Mesenchymal stem cell (in vitro differentiated cells and primary cell): ENCODE measurements at regions not wholly inside any gene's neighbourhood (a gene's known extent, or its start where the extent isn't known, plus 50 kb on each side); places are given as distances from the start of the nearest gene placed in this dataset.
A peak's percentile ranks its signal among the peaks of the same experiment; 100 is the strongest.

ENCODE experiments used
- DNase-seq: peaks from one replicate; pipeline ENCODE4 v3.0.0-alpha.2; 2013
- H2AFZ ChIP-seq: one replicate; pipeline ENCODE4 v1.6.1; 2013; ENCODE audit warnings: low read depth, mild to moderate bottlenecking, control low read depth, inconsistent platforms, low read length, moderate library complexity
- H2AK5ac ChIP-seq: 2 replicates; pipeline ENCODE4 v1.6.1; 2013; ENCODE audit warnings: low read length, moderate library complexity, mild to moderate bottlenecking, inconsistent platforms; ENCODE audit not compliant: severe bottlenecking
- H2BK120ac ChIP-seq: one replicate; pipeline ENCODE4 v1.6.1; 2013; ENCODE audit warnings: low read depth, mild to moderate bottlenecking, inconsistent platforms, low read length, moderate library complexity
- H2BK12ac ChIP-seq, 2 experiments: one replicate each; pipeline ENCODE4 v1.6.1; 2013; ENCODE audit warnings: inconsistent platforms in 2 of 2, low read length in 2 of 2, mild to moderate bottlenecking in 2 of 2, moderate library complexity in 2 of 2, control low read depth in 1 of 2
- H2BK15ac ChIP-seq: one replicate; pipeline ENCODE4 v1.6.1; 2013; ENCODE audit warnings: mild to moderate bottlenecking, low read depth, inconsistent platforms; ENCODE audit not compliant: poor library complexity, severe bottlenecking
- H2BK5ac ChIP-seq: 2 replicates; pipeline ENCODE4 v1.6.1; 2013; ENCODE audit warnings: low read depth, mild to moderate bottlenecking, low read length, control low read depth, inconsistent platforms; ENCODE audit not compliant: poor library complexity, severe bottlenecking
- H3K14ac ChIP-seq, 2 experiments: one replicate each; pipeline ENCODE4 v1.6.1; 2013; ENCODE audit warnings: inconsistent platforms in 2 of 2, low read length in 2 of 2, control low read depth in 1 of 2, mild to moderate bottlenecking in 1 of 2, moderate library complexity in 1 of 2
- H3K18ac ChIP-seq, 2 experiments: one replicate each; pipeline ENCODE4 v1.6.1; 2013; ENCODE audit warnings: inconsistent platforms in 2 of 2, low read length in 2 of 2, control low read depth in 1 of 2, low read depth in 1 of 2, mild to moderate bottlenecking in 1 of 2
- H3K23ac ChIP-seq, 2 experiments: one replicate each; pipeline ENCODE4 v1.6.1; 2013; ENCODE audit warnings: inconsistent platforms in 2 of 2, low read length in 2 of 2, mild to moderate bottlenecking in 2 of 2, moderate library complexity in 2 of 2, control low read depth in 1 of 2
- H3K27ac ChIP-seq: 2 replicates; pipeline ENCODE4 v1.5.1; 2013; ENCODE audit warnings: mild to moderate bottlenecking, moderate library complexity, low read length, control low read depth, inconsistent platforms; ENCODE audit not compliant: poor library complexity, severe bottlenecking
- H3K27me3 ChIP-seq, 2 experiments: 2 replicates each; pipeline versions ENCODE4 v1.6.1 to v1.7.0; 2013; ENCODE audit warnings: low read length in 2 of 2, mild to moderate bottlenecking in 2 of 2, moderate library complexity in 2 of 2, control low read depth in 1 of 2, inconsistent platforms in 1 of 2; ENCODE audit not compliant: control insufficient read depth in 1 of 2, insufficient read depth in 1 of 2
- H3K36me3 ChIP-seq, 2 experiments: 2 replicates each; pipeline versions ENCODE4 v1.6.1 to v1.7.0; 2013; ENCODE audit warnings: low read length in 2 of 2, control low read depth in 1 of 2, inconsistent platforms in 1 of 2, low read depth in 1 of 2, mild to moderate bottlenecking in 1 of 2; ENCODE audit not compliant: insufficient read depth in 2 of 2, control insufficient read depth in 1 of 2
- H3K4ac ChIP-seq, 2 experiments: one replicate each; pipeline ENCODE4 v1.6.1; 2013; ENCODE audit warnings: inconsistent platforms in 2 of 2, low read length in 2 of 2, mild to moderate bottlenecking in 2 of 2, moderate library complexity in 2 of 2, control low read depth in 1 of 2, low read depth in 1 of 2
- H3K4me1 ChIP-seq: 2 replicates; pipeline ENCODE4 v1.6.1; 2013; ENCODE audit warnings: low read depth, low read length, control low read depth; ENCODE audit not compliant: control insufficient read depth, insufficient read depth
- H3K4me2 ChIP-seq: 2 replicates; pipeline ENCODE4 v1.6.1; 2013; ENCODE audit warnings: low read length, mild to moderate bottlenecking, inconsistent platforms; ENCODE audit not compliant: poor library complexity, severe bottlenecking
- H3K4me3 ChIP-seq, 2 experiments: 2 replicates each; pipeline versions ENCODE4 v1.5.1 to v1.7.0; 2013; ENCODE audit warnings: low read length in 2 of 2, mild to moderate bottlenecking in 2 of 2, control low read depth in 1 of 2, low read depth in 1 of 2; ENCODE audit not compliant: insufficient read depth in 1 of 2
- H3K79me1 ChIP-seq: replicated peaks from 2 replicates; pipeline ENCODE4 v1.6.1; 2013; ENCODE audit warnings: mild to moderate bottlenecking, control low read depth, low read length, inconsistent platforms; ENCODE audit not compliant: poor library complexity, severe bottlenecking
- H3K9ac ChIP-seq: 2 replicates; pipeline ENCODE4 v1.7.0; 2013; ENCODE audit warnings: mild to moderate bottlenecking, low read length, moderate library complexity
- H3K9me3 ChIP-seq: 2 replicates; pipeline ENCODE4 v1.7.0; 2013; ENCODE audit warnings: mild to moderate bottlenecking, low read length; ENCODE audit not compliant: control insufficient read depth
- H4K8ac ChIP-seq: one replicate; pipeline ENCODE4 v1.6.1; 2013; ENCODE audit warnings: inconsistent platforms, mild to moderate bottlenecking, low read length, moderate library complexity
- H4K91ac ChIP-seq: one replicate; pipeline ENCODE4 v1.6.1; 2013; ENCODE audit warnings: mild to moderate bottlenecking, low read length, inconsistent platforms
- WGBS: methylation state at CpG from one replicate; pipeline ENCODE4 v1.1.7; 2013; ENCODE audit warnings: mixed read lengths; 5-methylcytosine and 5-hydroxymethylcytosine counted together

- Histone ChIP-seq H2BK15ac (no peak overlapping the region), H3K9me3 (peaks cover 20% of the 10 kb centered on the region), H2AFZ (no peak overlapping the region), H3K27me3 (no peaks in the 10 kb centered on the region), H2BK5ac (no peak overlapping the region), H3K23ac (no peak overlapping the region), H3K36me3 (no peaks in the 10 kb centered on the region), H3K79me1 (no peaks in the 10 kb centered on the region), H3K4me1 (no peaks in the 10 kb centered on the region), H3K27ac (no peak overlapping the region), H3K4me3 (no peak overlapping the region), H3K18ac (no peak overlapping the region), H2AK5ac (no peak overlapping the region), H3K4me2 (no peak overlapping the region), H3K4ac (no peak overlapping the region), H4K91ac (no peak overlapping the region), H4K8ac (no peak overlapping the region), H2BK12ac (no peak overlapping the region), H3K9ac (no peak overlapping the region), H2BK120ac (no peak overlapping the region), H3K14ac (no peak overlapping the region)
- no peak for DNase-seq
- no CpG with 5 or more reads among the region's 2 CpGs for WGBS
Observed at GRCh38 chr13:88235441-88235840, 564.3 kb downstream of the SLITRK5 start.

GRCh38 chr13:88246239-88246638, 575.1 kb downstream of the SLITRK5 start:
- no peak overlapping the region for H4K91ac ChIP-seq
- no peaks in the 10 kb centered on the region for H3K36me3 ChIP-seq
- H3K18ac ChIP-seq: no peak overlapping the region
- no peak overlapping the region for H4K8ac ChIP-seq
- H3K4me2 ChIP-seq: no peak overlapping the region
- DNase-seq: no peak
- no peak overlapping the region for H3K23ac ChIP-seq
- no peak overlapping the region for H2BK5ac ChIP-seq
- no peak overlapping the region for H2BK120ac ChIP-seq
- no peak overlapping the region for H2BK15ac ChIP-seq
- H3K9me3 ChIP-seq: no peaks in the 10 kb centered on the region
- no peak overlapping the region for H3K4me3 ChIP-seq
- H2AK5ac ChIP-seq: no peak overlapping the region
- H3K79me1 ChIP-seq: no peaks in the 10 kb centered on the region
- H3K4ac ChIP-seq: no peak overlapping the region
- H3K27ac ChIP-seq: no peak overlapping the region
- no peak overlapping the region for H2BK12ac ChIP-seq
- no peak overlapping the region for H3K14ac ChIP-seq
- no peaks in the 10 kb centered on the region for H3K27me3 ChIP-seq
- no peak overlapping the region for H2AFZ ChIP-seq
- H3K4me1 ChIP-seq: no peaks in the 10 kb centered on the region
- no peak overlapping the region for H3K9ac ChIP-seq

DNA sequence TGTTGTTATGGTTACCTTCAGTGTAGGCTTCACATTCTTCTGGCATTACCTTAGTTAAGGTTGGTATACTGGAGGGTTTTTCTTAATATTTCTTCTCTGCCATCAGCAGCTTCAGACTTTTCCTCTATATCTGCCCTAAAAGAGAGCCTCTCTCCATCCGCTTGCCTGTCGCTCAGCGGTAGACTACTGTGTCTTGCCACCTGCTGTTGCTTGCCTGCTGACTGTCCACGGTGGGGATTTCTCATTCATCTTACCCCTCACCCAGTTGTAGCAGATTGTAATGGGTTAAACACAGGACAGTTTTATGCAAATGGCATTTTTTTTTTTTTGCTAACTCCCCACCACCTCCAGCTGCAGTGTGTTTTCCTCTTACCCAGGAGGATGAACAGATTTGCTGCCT, 577.2 kb downstream of the SLITRK5 start:
- H3K27ac ChIP-seq: no peak overlapping the region
- H3K27me3 ChIP-seq: no peaks in the 10 kb centered on the region
- H2AFZ ChIP-seq: peak overlapping the region; percentile 42
- H2BK15ac ChIP-seq: no peak overlapping the region
- H3K9ac ChIP-seq: no peak overlapping the region
- no peaks in the 10 kb centered on the region for H3K4me1 ChIP-seq
- no peak overlapping the region for H3K4me2 ChIP-seq
- no peak overlapping the region for H3K23ac ChIP-seq
- no peaks in the 10 kb centered on the region for H3K79me1 ChIP-seq
- H3K4ac ChIP-seq: no peak overlapping the region
- no peak overlapping the region for H3K18ac ChIP-seq
- no peak overlapping the region for H3K4me3 ChIP-seq
- H3K36me3 ChIP-seq: no peaks in the 10 kb centered on the region
- H4K8ac ChIP-seq: no peak overlapping the region
- H2BK12ac ChIP-seq: no peak overlapping the region
- H4K91ac ChIP-seq: no peak overlapping the region
- no peak overlapping the region for H2AK5ac ChIP-seq
- H3K9me3 ChIP-seq: no peaks in the 10 kb centered on the region
- no peak overlapping the region for H3K14ac ChIP-seq
- no peak overlapping the region for H2BK120ac ChIP-seq
- 100% methylated on average over 3 of the region's 4 CpGs for WGBS
- H2BK5ac ChIP-seq: no peak overlapping the region
- DNase-seq: no peak

DNA sequence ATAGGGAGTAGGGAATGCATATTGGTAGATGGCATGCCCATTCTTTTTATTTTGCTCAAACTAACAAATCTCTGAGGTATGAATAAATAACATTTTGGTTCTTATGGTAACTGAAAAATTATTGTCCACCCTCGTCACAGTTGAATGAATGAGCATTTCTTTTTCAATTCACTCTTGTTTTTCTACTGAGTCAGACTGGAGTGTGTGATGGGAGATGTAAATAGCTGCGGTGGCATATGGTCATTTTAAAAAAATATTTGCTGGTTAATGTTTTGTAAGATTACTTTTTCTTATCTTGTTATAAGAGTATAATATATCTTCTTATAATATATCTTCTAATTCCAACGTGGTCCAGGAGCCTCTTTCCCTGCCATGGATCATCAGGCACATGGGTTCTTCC, 586.5 kb downstream of the SLITRK5 start:
- Histone ChIP-seq H2BK120ac (no peak overlapping the region), H3K4me3 (no peak overlapping the region), H3K9me3 (peaks cover 7% of the 10 kb centered on the region), H2AFZ (no peak overlapping the region), H3K18ac (no peak overlapping the region), H3K23ac (no peak overlapping the region), H3K36me3 (no peaks in the 10 kb centered on the region), H3K4me2 (no peak overlapping the region), H4K8ac (no peak overlapping the region), H3K9ac (no peak overlapping the region), H2BK5ac (no peak overlapping the region), H2AK5ac (no peak overlapping the region), H3K4me1 (no peaks in the 10 kb centered on the region), H3K14ac (no peak overlapping the region), H2BK15ac (no peak overlapping the region), H3K27ac (peak overlapping the region; percentile 65), H4K91ac (no peak overlapping the region), H3K4ac (no peak overlapping the region), H3K27me3 (no peaks in the 10 kb centered on the region), H2BK12ac (no peak overlapping the region), H3K79me1 (no peaks in the 10 kb centered on the region)
- 93% methylated on average over 2 of the region's 3 CpGs for WGBS
- no peak for DNase-seq
